ENCODE measurements at regions not wholly inside any gene's neighbourhood (a gene's known extent, or its start where the extent isn't known, plus 50 kb on each side); places are given as distances from the start of the nearest gene placed in this dataset.

DNA sequence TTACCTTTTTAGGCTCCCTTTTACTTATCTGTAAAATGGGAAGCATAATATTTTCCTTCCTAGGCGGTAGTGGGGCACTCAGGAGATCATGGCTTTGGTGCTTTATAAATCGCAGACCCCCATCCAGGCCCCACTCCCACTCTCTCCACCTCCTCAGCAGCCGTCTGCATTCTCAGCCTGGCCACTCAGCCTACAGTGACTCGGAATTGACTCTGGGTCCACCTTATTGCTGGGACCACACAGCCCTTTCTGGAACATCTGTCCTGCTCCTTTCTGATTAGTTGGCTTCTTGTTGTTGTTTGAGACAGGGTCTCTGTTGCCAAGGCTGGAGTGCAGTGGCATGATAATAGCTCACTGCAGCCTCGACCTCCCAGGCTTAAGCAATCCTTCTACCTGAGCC lies 76.5 kb downstream of the RPLP1 start:
- no peak for DNase-seq (ENCODE audit: extremely low spot score)
- TF ChIP-seq CTCF (IDR thresholded peaks at IDR 0.05; ENCODE audit: control extremely low read depth, extremely low read depth, low read depth, missing control alignments), result no peak
- ChIA-PET POLR2A (no interaction called here), CTCF (interaction anchor here (1.7 kb wide), 2 partner anchors 9 to 13 kb away, joined by 4 to 5 read pairs; no protein-coding TSS in a partner anchor)

- no peak for DNase-seq (ENCODE audit: extremely low spot score)
- ChIA-PET CTCF (interaction anchor here (0.9 to 1.7 kb wide), 2 partner anchors 9 to 12 kb away, joined by 3 to 5 read pairs; no protein-coding TSS in a partner anchor), POLR2A (no interaction called here)
- no peak for TF ChIP-seq CTCF (IDR thresholded peaks at IDR 0.05; ENCODE audit: control extremely low read depth, extremely low read depth, low read depth, missing control alignments)
These were observed 77.5 kb downstream of the RPLP1 start for GRCh38 chr15:69529961-69530633.

- CTCF ChIA-PET, result interaction anchor here (0.9 to 2.5 kb wide), 3 partner anchors 7 to 9 kb away, joined by 3 to 12 read pairs (median 3); no protein-coding TSS in a partner anchor
- POLR2A ChIA-PET, result no interaction called here
- TF ChIP-seq CTCF (IDR thresholded peaks at IDR 0.05; ENCODE audit: control extremely low read depth, extremely low read depth, low read depth, missing control alignments), result no peak
- DNase-seq (ENCODE audit: extremely low spot score), result no peak
These were observed 78.5 kb downstream of the RPLP1 start for GRCh38 chr15:69530991-69531664.

DNA sequence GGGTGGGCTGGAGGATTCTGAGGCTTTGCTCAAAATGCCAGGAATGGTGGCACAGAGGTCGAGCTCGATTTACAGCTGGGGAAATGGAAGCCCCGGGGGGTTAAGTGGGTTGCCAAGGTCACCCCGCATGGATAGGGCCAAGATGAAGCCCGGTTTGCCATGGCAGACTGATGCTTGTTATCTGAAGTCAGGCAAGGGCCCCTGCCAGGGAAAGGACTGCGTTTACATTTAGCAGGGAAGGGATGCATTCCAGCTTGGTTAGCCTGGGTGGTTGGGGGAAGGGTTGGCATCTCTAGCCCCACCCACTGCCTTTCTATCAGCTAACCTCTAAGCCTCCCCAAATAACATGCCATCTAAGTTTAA lies 79.0 kb downstream of the RPLP1 start:
- ChIA-PET CTCF (interaction anchor here (1.0 to 2.5 kb wide), 2 partner anchors 8 to 9 kb away, joined by 3 to 12 read pairs; no protein-coding TSS in a partner anchor), POLR2A (no interaction called here)
- no peak for DNase-seq (ENCODE audit: extremely low spot score)
- TF ChIP-seq CTCF (IDR thresholded peaks at IDR 0.05; ENCODE audit: control extremely low read depth, extremely low read depth, low read depth, missing control alignments), result no peak

- no peak for TF ChIP-seq CTCF (IDR thresholded peaks at IDR 0.05; ENCODE audit: control extremely low read depth, extremely low read depth, low read depth, missing control alignments)
- CTCF ChIA-PET, result interaction anchor here (1.0 to 2.5 kb wide), 2 partner anchors 8 to 10 kb away, joined by 3 to 12 read pairs; no protein-coding TSS in a partner anchor
- POLR2A ChIA-PET, result no interaction called here
- no peak for DNase-seq (ENCODE audit: extremely low spot score)
These were observed 79.4 kb downstream of the RPLP1 start for GRCh38 chr15:69532066-69532465.

DNA sequence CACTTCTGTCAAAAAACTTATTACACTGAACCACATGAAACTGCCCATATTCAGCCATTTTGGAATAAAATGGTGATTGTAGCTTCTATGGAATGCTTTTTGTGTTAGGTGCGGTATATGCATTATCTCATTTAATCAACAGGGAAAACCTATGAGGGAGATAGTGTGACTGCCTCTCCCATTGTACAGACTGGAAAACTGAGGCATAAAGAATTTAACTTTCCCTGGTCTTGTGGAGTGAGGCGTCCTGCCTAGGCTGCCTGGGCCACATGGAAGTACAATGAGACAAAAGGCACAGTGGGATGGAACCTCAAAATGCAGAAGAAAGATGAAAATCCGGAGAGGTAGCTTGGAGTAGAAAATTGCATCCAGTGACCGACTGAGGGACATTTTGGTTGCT lies 80.2 kb downstream of the RPLP1 start:
- no peak for DNase-seq (ENCODE audit: extremely low spot score)
- CTCF ChIA-PET, result interaction anchor here (2.5 kb wide), 1 partner anchor 10 kb away, joined by 12 read pairs; no protein-coding TSS in a partner anchor
- TF ChIP-seq CTCF (IDR thresholded peaks at IDR 0.05; ENCODE audit: control extremely low read depth, extremely low read depth, low read depth, missing control alignments), result no peak
- POLR2A ChIA-PET, result no interaction called here

Measured in GM10248 (cell line).